ENCODE measurements at regions not wholly inside any gene's neighbourhood (a gene's known extent, or its start where the extent isn't known, plus 50 kb on each side); places are given as distances from the start of the nearest gene placed in this dataset.
"Not testable (repeated sequence)": the region's sequence is repeated elsewhere in the genome, so short reads cannot be mapped to it uniquely, and the experiment has no call there.

- no peak for DNase-seq
These were observed 227.8 kb downstream of the NAF1 start for GRCh38 chr4:162938738-162939485.

- DNase-seq = no peak
These were observed 231.5 kb downstream of the NAF1 start for GRCh38 chr4:162935214-162935613.

GRCh38 chr4:162931286-162931685 is 235.4 kb downstream of the NAF1 start:
- DNase-seq = no peak

GRCh38 chr4:162921178-162921785 is 245.4 kb downstream of the NAF1 start:
- no peak for DNase-seq

- no peak for DNase-seq
These were observed 246.0 kb downstream of the NAF1 start for GRCh38 chr4:162920649-162921048.

GRCh38 chr4:162912482-162912881 is 254.2 kb downstream of the NAF1 start:
- no peak for DNase-seq

GRCh38 chr4:162911349-162911748 is 255.3 kb downstream of the NAF1 start:
- DNase-seq = no peak

- no peak for DNase-seq
These were observed 256.7 kb downstream of the NAF1 start for GRCh38 chr4:162909952-162910351.

GRCh38 chr4:162894387-162894786 is 272.3 kb downstream of the NAF1 start:
- DNase-seq = no peak

GRCh38 chr4:162891788-162892707 is 274.6 kb downstream of the NAF1 start:
- no peak for DNase-seq

GRCh38 chr4:162878096-162878495 is 288.6 kb downstream of the NAF1 start:
- DNase-seq = no peak

- no peak for DNase-seq
These were observed 291.9 kb downstream of the NAF1 start for GRCh38 chr4:162874748-162875147.

GRCh38 chr4:162871990-162872389 is 294.7 kb downstream of the NAF1 start:
- no peak for DNase-seq

GRCh38 chr4:162869157-162869556 is 297.5 kb downstream of the NAF1 start:
- no peak for DNase-seq

- DNase-seq = no peak
These were observed 300.1 kb downstream of the NAF1 start for GRCh38 chr4:162866565-162866964.

- DNase-seq = no peak
These were observed 301.6 kb downstream of the NAF1 start for GRCh38 chr4:162865102-162865501.

GRCh38 chr4:162853788-162854187 is 312.9 kb downstream of the NAF1 start:
- DNase-seq = no peak

GRCh38 chr4:162852642-162853041 is 314.0 kb downstream of the NAF1 start:
- DNase-seq = no peak

- not testable (repeated sequence) for DNase-seq
These were observed 315.4 kb downstream of the NAF1 start for GRCh38 chr4:162851241-162851758.

- DNase-seq = no peak
These were observed 316.8 kb downstream of the NAF1 start for GRCh38 chr4:162849937-162850336.

- DNase-seq = no peak
These were observed 318.6 kb downstream of the NAF1 start for GRCh38 chr4:162847945-162848549.

GRCh38 chr4:162841753-162842152 is 324.9 kb downstream of the NAF1 start:
- DNase-seq = no peak

- DNase-seq = no peak
These were observed 326.9 kb downstream of the NAF1 start for GRCh38 chr4:162839814-162840213.
